Activated T-cell treated with anti-CD3 and anti-CD28 coated beads, Interleukin-2, amount 50 U/mL, for 24 hours (primary cell): ENCODE measurements at regions not wholly inside any gene's neighbourhood (a gene's known extent, or its start where the extent isn't known, plus 50 kb on each side); places are given as distances from the start of the nearest gene placed in this dataset.
"Not testable (repeated sequence)": the region's sequence is repeated elsewhere in the genome, so short reads cannot be mapped to it uniquely, and the experiment has no call there.

Experiments
- DNase-seq: peaks from one replicate; pipeline ENCODE4 v3.0.0-alpha.2; 2020
- H3K27ac Mint-ChIP-seq: 2 replicates; pipeline ENCODE4 v1.8.0; 2020; ENCODE audit warnings: mild to moderate bottlenecking, mixed read lengths
- H3K27me3 Mint-ChIP-seq: 2 replicates; pipeline ENCODE4 v1.8.0; 2020; ENCODE audit warnings: mixed read lengths
- H3K36me3 Mint-ChIP-seq: 2 replicates; pipeline ENCODE4 v1.8.0; 2020; ENCODE audit warnings: low read depth, mixed read lengths
- H3K4me1 Mint-ChIP-seq: 2 replicates; pipeline ENCODE4 v1.8.0; 2020; ENCODE audit warnings: low read depth, mixed read lengths
- H3K4me3 Mint-ChIP-seq: 2 replicates; pipeline ENCODE4 v1.8.0; 2020; ENCODE audit warnings: mild to moderate bottlenecking, moderate library complexity, mixed read lengths
- H3K9me3 Mint-ChIP-seq: 2 replicates; pipeline ENCODE4 v1.8.0; 2020; ENCODE audit warnings: mixed read lengths

GRCh38 chr7:46759711-46760480 lies 822.0 kb downstream of the TNS3 start:
- Mint-ChIP-seq H3K4me3 (no peak overlapping the region), H3K36me3 (no peaks in the 10 kb centered on the region), H3K9me3 (peaks cover 14% of the 10 kb centered on the region), H3K27ac (no peak overlapping the region), H3K4me1 (no peaks in the 10 kb centered on the region), H3K27me3 (no peaks in the 10 kb centered on the region)
- no peak for DNase-seq

GRCh38 chr7:46756996-46757395 lies 824.9 kb downstream of the TNS3 start:
- no peak overlapping the region for H3K27ac Mint-ChIP-seq
- H3K36me3 Mint-ChIP-seq = no peaks in the 10 kb centered on the region
- H3K4me3 Mint-ChIP-seq = no peak overlapping the region
- H3K9me3 Mint-ChIP-seq = peaks cover 12% of the 10 kb centered on the region
- H3K4me1 Mint-ChIP-seq = no peaks in the 10 kb centered on the region
- H3K27me3 Mint-ChIP-seq = no peaks in the 10 kb centered on the region
- DNase-seq = no peak

GRCh38 chr7:46756256-46756655 lies 825.7 kb downstream of the TNS3 start:
- no peaks in the 10 kb centered on the region for H3K36me3 Mint-ChIP-seq
- H3K27me3 Mint-ChIP-seq = no peaks in the 10 kb centered on the region
- DNase-seq = no peak
- H3K27ac Mint-ChIP-seq = no peak overlapping the region
- H3K4me3 Mint-ChIP-seq = no peak overlapping the region
- no peaks in the 10 kb centered on the region for H3K4me1 Mint-ChIP-seq
- peaks cover 12% of the 10 kb centered on the region for H3K9me3 Mint-ChIP-seq

- no peaks in the 10 kb centered on the region for H3K27me3 Mint-ChIP-seq
- no peaks in the 10 kb centered on the region for H3K36me3 Mint-ChIP-seq
- no peak overlapping the region for H3K4me3 Mint-ChIP-seq
- no peaks in the 10 kb centered on the region for H3K4me1 Mint-ChIP-seq
- H3K27ac Mint-ChIP-seq = no peak overlapping the region
- peaks cover 12% of the 10 kb centered on the region for H3K9me3 Mint-ChIP-seq
- no peak for DNase-seq
Measured at GRCh38 chr7:46755120-46756034, 826.5 kb downstream of the TNS3 start.

- peaks cover 10% of the 10 kb centered on the region for H3K9me3 Mint-ChIP-seq
Measured at GRCh38 chr7:46754140-46754720, 827.7 kb downstream of the TNS3 start.

GRCh38 chr7:46753662-46754061 lies 828.2 kb downstream of the TNS3 start:
- no peak for DNase-seq
- Mint-ChIP-seq H3K27me3 (no peaks in the 10 kb centered on the region), H3K36me3 (no peaks in the 10 kb centered on the region), H3K9me3 (peaks cover 11% of the 10 kb centered on the region), H3K4me3 (no peak overlapping the region), H3K4me1 (no peaks in the 10 kb centered on the region), H3K27ac (no peak overlapping the region)

More at GRCh38 chr7:46754140-46754720, 827.7 kb downstream of the TNS3 start:
- no peak overlapping the region for H3K27ac Mint-ChIP-seq
- no peak overlapping the region for H3K4me3 Mint-ChIP-seq
- no peaks in the 10 kb centered on the region for H3K36me3 Mint-ChIP-seq
- no peaks in the 10 kb centered on the region for H3K4me1 Mint-ChIP-seq
- H3K27me3 Mint-ChIP-seq = no peaks in the 10 kb centered on the region
- no peak for DNase-seq

GRCh38 chr7:46752881-46753366 lies 829.0 kb downstream of the TNS3 start:
- H3K36me3 Mint-ChIP-seq = no peaks in the 10 kb centered on the region
- no peak overlapping the region for H3K4me3 Mint-ChIP-seq
- DNase-seq = no peak
- peaks cover 12% of the 10 kb centered on the region for H3K9me3 Mint-ChIP-seq
- H3K4me1 Mint-ChIP-seq = no peaks in the 10 kb centered on the region
- no peak overlapping the region for H3K27ac Mint-ChIP-seq
- no peaks in the 10 kb centered on the region for H3K27me3 Mint-ChIP-seq

- not testable (repeated sequence) for H3K4me3 Mint-ChIP-seq, H3K27me3 Mint-ChIP-seq, H3K4me1 Mint-ChIP-seq, H3K27ac Mint-ChIP-seq, H3K36me3 Mint-ChIP-seq, DNase-seq
- H3K9me3 Mint-ChIP-seq = peaks cover 10% of the 10 kb centered on the region
Measured at GRCh38 chr7:46751927-46752723, 829.8 kb downstream of the TNS3 start.

- Mint-ChIP-seq H3K36me3 (no peaks in the 10 kb centered on the region), H3K27me3 (no peaks in the 10 kb centered on the region), H3K4me1 (no peaks in the 10 kb centered on the region), H3K27ac (no peak overlapping the region), H3K4me3 (no peak overlapping the region), H3K9me3 (peaks cover 8% of the 10 kb centered on the region)
- DNase-seq = no peak
Measured at GRCh38 chr7:46751471-46751870, 830.4 kb upstream of the IGFBP3 start.

GRCh38 chr7:46750321-46750865 lies 829.3 kb upstream of the IGFBP3 start:
- no peak overlapping the region for H3K4me3 Mint-ChIP-seq
- H3K4me1 Mint-ChIP-seq = no peaks in the 10 kb centered on the region
- no peak for DNase-seq
- H3K27ac Mint-ChIP-seq = no peak overlapping the region
- H3K27me3 Mint-ChIP-seq = no peaks in the 10 kb centered on the region
- peaks cover 8% of the 10 kb centered on the region for H3K9me3 Mint-ChIP-seq
- no peaks in the 10 kb centered on the region for H3K36me3 Mint-ChIP-seq

GRCh38 chr7:46747869-46748576 lies 827.0 kb upstream of the IGFBP3 start:
- no peak overlapping the region for H3K4me3 Mint-ChIP-seq
- H3K9me3 Mint-ChIP-seq = peaks cover 8% of the 10 kb centered on the region
- DNase-seq = no peak
- no peaks in the 10 kb centered on the region for H3K27me3 Mint-ChIP-seq
- H3K4me1 Mint-ChIP-seq = no peaks in the 10 kb centered on the region
- no peak overlapping the region for H3K27ac Mint-ChIP-seq
- H3K36me3 Mint-ChIP-seq = no peaks in the 10 kb centered on the region

- DNase-seq = no peak
- no peaks in the 10 kb centered on the region for H3K36me3 Mint-ChIP-seq
- no peaks in the 10 kb centered on the region for H3K4me1 Mint-ChIP-seq
- peaks cover 8% of the 10 kb centered on the region for H3K9me3 Mint-ChIP-seq
- no peak overlapping the region for H3K27ac Mint-ChIP-seq
- no peaks in the 10 kb centered on the region for H3K27me3 Mint-ChIP-seq
- H3K4me3 Mint-ChIP-seq = no peak overlapping the region
Measured at GRCh38 chr7:46746695-46747687, 825.9 kb upstream of the IGFBP3 start.
